Neural cell (in vitro differentiated cells): ENCODE measurements at regions not wholly inside any gene's neighbourhood (a gene's known extent, or its start where the extent isn't known, plus 50 kb on each side); places are given as distances from the start of the nearest gene placed in this dataset.

ENCODE experiments used
- H2AFZ ChIP-seq: fragments of 200-600, 300-800 bp; sonication (generic), shearing (Covaris generic); 2 replicates; pipeline ENCODE4 v1.6.0; 2014; ENCODE audit warnings: low read depth, mild to moderate bottlenecking, antibody characterized with exemption, low read length, moderate library complexity
- H3F3A ChIP-seq: fragments of 200-600 bp; shearing (Covaris generic); 2 replicates; pipeline ENCODE4 v1.6.1; 2016; ENCODE audit warnings: mild to moderate bottlenecking, moderate library complexity, mixed read lengths, antibody characterized with exemption, low read length; ENCODE audit not compliant: insufficient read depth, poor library complexity, severe bottlenecking
- H3K27ac ChIP-seq: fragments of 200-600, 300-800 bp; sonication (generic), shearing (Covaris generic); 2 replicates; pipeline ENCODE4 v1.5.1; 2014; ENCODE audit warnings: mild to moderate bottlenecking, low read length, moderate library complexity
- H3K27me3 ChIP-seq: fragments of 300-800, 200-600 bp; sonication (generic), shearing (Covaris generic); 2 replicates; pipeline ENCODE4 v1.6.0; 2014; ENCODE audit warnings: mild to moderate bottlenecking, low read depth, low read length, moderate library complexity; ENCODE audit not compliant: insufficient read depth
- H3K36me3 ChIP-seq: fragments of 300-800, 200-600 bp; sonication (generic), shearing (Covaris generic); 2 replicates; pipeline ENCODE4 v1.5.1; 2014; ENCODE audit warnings: mild to moderate bottlenecking, antibody characterized with exemption, low read length, moderate library complexity; ENCODE audit not compliant: insufficient read depth
- H3K4me2 ChIP-seq: fragments of 300-800, 200-600 bp; sonication (generic), shearing (Covaris generic); 2 replicates; pipeline ENCODE4 v1.6.0; 2014; ENCODE audit warnings: mild to moderate bottlenecking, low read length
- H3K4me3 ChIP-seq: fragments of 300-800, 200-600 bp; sonication (generic), shearing (Covaris generic); 2 replicates; pipeline ENCODE4 v1.5.1; 2014; ENCODE audit warnings: mild to moderate bottlenecking, low read length, moderate library complexity
- H3K79me2 ChIP-seq: fragments of 200-600 bp; shearing (Covaris generic); replicated peaks from 2 replicates; pipeline ENCODE4 v1.6.0; 2014; ENCODE audit warnings: mild to moderate bottlenecking, low read length, moderate library complexity; ENCODE audit not compliant: insufficient read depth
- H3K9ac ChIP-seq: fragments of 300-800, 200-600 bp; sonication (generic), shearing (Covaris generic); 2 replicates; pipeline ENCODE4 v1.6.1; 2016; ENCODE audit warnings: mild to moderate bottlenecking, low read length, mixed read lengths
- H3K9me2 ChIP-seq: fragments of 200-600 bp; shearing (Covaris generic); 2 replicates; pipeline ENCODE4 v1.6.1; 2016; ENCODE audit warnings: mild to moderate bottlenecking, low read length, mixed read lengths; ENCODE audit not compliant: insufficient read depth
- H3K9me3 ChIP-seq: fragments of 200-600, 300-800 bp; sonication (generic), shearing (Covaris generic); 2 replicates; pipeline ENCODE4 v1.6.1; 2016; ENCODE audit warnings: mild to moderate bottlenecking, mixed run types, low read length, moderate library complexity, mixed read lengths
- H4K20me1 ChIP-seq: fragments of 200-600 bp; shearing (Covaris generic); 2 replicates; pipeline ENCODE4 v1.6.1; 2016; ENCODE audit warnings: mild to moderate bottlenecking, mixed run types; ENCODE audit not compliant: insufficient read depth
- CTCF ChIP-seq: fragments of 450-650 bp; IDR thresholded peaks from 2 replicates; pipeline ENCODE4 v1.5.1; 2014; ENCODE audit warnings: antibody characterized with exemption, mild to moderate bottlenecking, moderate library complexity; ENCODE audit not compliant: poor library complexity, severe bottlenecking
- EP300 ChIP-seq: fragments of 450-650 bp; conservative IDR thresholded peaks from 2 replicates; pipeline ENCODE4 v1.6.1; 2014; ENCODE audit warnings: antibody characterized with exemption, mild to moderate bottlenecking, moderate library complexity; ENCODE audit not compliant: poor library complexity, severe bottlenecking
- EZH2 ChIP-seq: fragments of 200-600, 300-800 bp; shearing (Covaris generic), sonication (generic); IDR thresholded peaks from 2 replicates; pipeline ENCODE4 v1.6.1; 2014; ENCODE audit warnings: antibody characterized with exemption, low read length, borderline replicate concordance, mild to moderate bottlenecking; ENCODE audit not compliant: insufficient read depth, poor library complexity, severe bottlenecking
- MXI1 ChIP-seq: fragments of 450-650 bp; conservative IDR thresholded peaks from 2 replicates; pipeline ENCODE4 v1.6.1; 2014; ENCODE audit warnings: antibody characterized with exemption, mild to moderate bottlenecking; ENCODE audit not compliant: poor library complexity, severe bottlenecking
- POLR2AphosphoS5 ChIP-seq: IDR thresholded peaks from 2 replicates; pipeline ENCODE4 v1.6.1; 2012
- RAD21 ChIP-seq: fragments of 450-650 bp; conservative IDR thresholded peaks from 2 replicates; pipeline ENCODE4 v1.6.1; 2014; ENCODE audit warnings: antibody characterized with exemption, mild to moderate bottlenecking, moderate library complexity
- REST ChIP-seq: IDR thresholded peaks from 2 replicates; pipeline ENCODE4 v1.6.1; 2012; ENCODE audit warnings: borderline replicate concordance
- SMC3 ChIP-seq: fragments of 450-650 bp; conservative IDR thresholded peaks from 2 replicates; pipeline ENCODE4 v1.6.1; 2014; ENCODE audit warnings: antibody characterized with exemption, mild to moderate bottlenecking, moderate library complexity; ENCODE audit not compliant: poor library complexity
- TAF1 ChIP-seq: IDR thresholded peaks from 2 replicates; pipeline ENCODE4 v1.6.1; 2012; ENCODE audit warnings: low read depth

- H3K9me2 ChIP-seq: no peaks in the 10 kb centered on the region
- H3K27ac ChIP-seq: no peak overlapping the region
- no peak overlapping the region for H3K9ac ChIP-seq
- TF ChIP-seq SMC3 (no peak), CTCF (no peak), MXI1 (no peak), POLR2AphosphoS5 (no peak), EP300 (no peak), REST (no peak)
- H3K27me3 ChIP-seq: peaks cover 14% of the 10 kb centered on the region
- H3K36me3 ChIP-seq: no peaks in the 10 kb centered on the region
- H3K4me3 ChIP-seq: no peak overlapping the region
- no peak overlapping the region for H3K4me2 ChIP-seq
- no peaks in the 10 kb centered on the region for H3K9me3 ChIP-seq
- no peaks in the 10 kb centered on the region for H4K20me1 ChIP-seq
- no peaks in the 10 kb centered on the region for H3K79me2 ChIP-seq
- H3F3A ChIP-seq: no peaks in the 10 kb centered on the region
- H2AFZ ChIP-seq: no peak overlapping the region
Measured at GRCh38 chr6:27771235-27771634, 141.0 kb downstream of the OR2B2 start.

GRCh38 chr6:27770724-27771123, 141.5 kb downstream of the OR2B2 start:
- Histone ChIP-seq H3K36me3 (no peaks in the 10 kb centered on the region), H3K9me2 (no peaks in the 10 kb centered on the region), H3F3A (no peaks in the 10 kb centered on the region), H4K20me1 (no peaks in the 10 kb centered on the region), H2AFZ (no peak overlapping the region), H3K9ac (no peak overlapping the region), H3K27ac (no peak overlapping the region), H3K4me3 (no peak overlapping the region), H3K4me2 (no peak overlapping the region), H3K79me2 (no peaks in the 10 kb centered on the region), H3K27me3 (peaks cover 14% of the 10 kb centered on the region), H3K9me3 (no peaks in the 10 kb centered on the region)
- no peak for TF ChIP-seq POLR2AphosphoS5
- TF ChIP-seq CTCF: no peak
- TF ChIP-seq EZH2: no peak
- TF ChIP-seq RAD21: no peak
- TF ChIP-seq REST: no peak
- no peak for TF ChIP-seq TAF1
- no peak for TF ChIP-seq EP300
- no peak for TF ChIP-seq MXI1
- TF ChIP-seq SMC3: no peak
